Fibroblast of lung (primary cell): ENCODE measurements at regions not wholly inside any gene's neighbourhood (a gene's known extent, or its start where the extent isn't known, plus 50 kb on each side); places are given as distances from the start of the nearest gene placed in this dataset.
"Not testable (repeated sequence)": the region's sequence is repeated elsewhere in the genome, so short reads cannot be mapped to it uniquely, and the experiment has no call there.

Experiments used
- DNase-seq, 2 donors: peaks; one replicate each; pipeline versions ENCODE4 v3.0.0 to v3.0.0-alpha.2; 2010; ENCODE audit warnings: low read depth in 2 of 2
- H2AFZ ChIP-seq: 2 replicates; pipeline ENCODE4 v1.5.1; 2012; ENCODE audit warnings: low read length, control low read depth, inconsistent platforms
- H3K27ac ChIP-seq: 2 replicates; pipeline ENCODE4 v1.5.1; 2011; ENCODE audit warnings: low read length, control low read depth; ENCODE audit not compliant: insufficient read depth
- H3K27me3 ChIP-seq: 2 replicates; pipeline ENCODE4 v1.5.1; 2011; ENCODE audit warnings: mild to moderate bottlenecking, low read length; ENCODE audit not compliant: control insufficient read depth, insufficient read depth
- H3K36me3 ChIP-seq: 2 replicates; pipeline ENCODE4 v1.5.1; 2011; ENCODE audit warnings: low read length; ENCODE audit not compliant: control insufficient read depth, insufficient read depth
- H3K4me1 ChIP-seq: 2 replicates; pipeline ENCODE4 v1.5.1; 2011; ENCODE audit warnings: low read length; ENCODE audit not compliant: control insufficient read depth, insufficient read depth; ENCODE audit errors: extremely low read depth
- H3K4me2 ChIP-seq: 2 replicates; pipeline ENCODE4 v1.5.1; 2011; ENCODE audit warnings: low read length, control low read depth; ENCODE audit not compliant: insufficient read depth; ENCODE audit errors: extremely low read depth
- H3K4me3 ChIP-seq, 4 experiments: fragments of 200-600 bp in 1 of 4; sonication (generic) in 1 of 4; replicated peaks in 1 of 4; 2 replicates each; pipeline ENCODE4 v1.5.1; 2011 to 2016; ENCODE audit warnings: low read length in 4 of 4, low read depth in 3 of 4, mild to moderate bottlenecking in 3 of 4, control low read depth in 2 of 4, inconsistent platforms in 1 of 4, mixed read lengths in 1 of 4; ENCODE audit not compliant: insufficient read depth in 1 of 4; ENCODE audit errors: control extremely low read depth in 1 of 4
- H3K79me2 ChIP-seq: 2 replicates; pipeline ENCODE4 v1.5.1; 2012; ENCODE audit warnings: mild to moderate bottlenecking, low read length, inconsistent platforms; ENCODE audit not compliant: control insufficient read depth, insufficient read depth
- H3K9ac ChIP-seq: 2 replicates; pipeline ENCODE4 v1.5.1; 2011; ENCODE audit warnings: mild to moderate bottlenecking, low read length, control low read depth; ENCODE audit not compliant: insufficient read depth
- H3K9me3 ChIP-seq: 2 replicates; pipeline ENCODE4 v1.5.1; 2012; ENCODE audit warnings: low read depth, low read length; ENCODE audit not compliant: control insufficient read depth, insufficient read depth
- H4K20me1 ChIP-seq: 2 replicates; pipeline ENCODE4 v1.5.1; 2011; ENCODE audit warnings: low read length; ENCODE audit not compliant: control insufficient read depth, insufficient read depth; ENCODE audit errors: extremely low read depth
- EZH2 ChIP-seq: IDR thresholded peaks from 2 replicates; pipeline ENCODE4 v1.5.1; 2012; ENCODE audit warnings: low read length, control low read depth, mild to moderate bottlenecking; ENCODE audit errors: missing control alignments
- TF ChIP-seq, protein P1 (sequence below), 2 donors: IDR thresholded peaks in 1 of 2; conservative IDR thresholded peaks in 1 of 2; 1 replicate in 1 of 2; 2 replicates in 1 of 2; pipeline ENCODE4 v1.5.1; 2011 to 2012; ENCODE audit warnings: low read length in 2 of 2, control low read depth in 1 of 2, inconsistent platforms in 1 of 2, low read depth in 1 of 2, mild to moderate bottlenecking in 1 of 2

DNA sequence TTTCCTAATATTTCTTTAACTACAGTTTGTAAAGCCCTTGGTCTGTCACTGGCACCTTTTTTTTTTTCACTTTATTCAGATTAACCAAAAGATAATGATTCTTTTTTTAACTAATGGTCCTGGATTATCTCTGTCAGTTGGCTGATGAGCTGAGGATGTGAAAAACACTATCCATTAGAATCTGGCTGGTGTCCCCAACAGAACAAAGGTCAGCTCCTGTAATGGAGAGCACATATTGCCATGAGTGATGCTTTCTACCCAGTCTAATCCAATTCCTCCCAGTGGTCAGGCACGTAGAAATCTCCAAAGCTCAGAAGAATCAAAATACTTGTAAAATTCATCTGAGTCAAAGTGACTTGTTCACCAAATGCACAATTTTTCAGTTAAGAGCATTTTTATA is 491.7 kb upstream of the PIK3R1 start:
- Histone ChIP-seq H3K4me3 (no peak overlapping the region), H3K79me2 (no peaks in the 10 kb centered on the region)
- no peak for DNase-seq

DNA sequence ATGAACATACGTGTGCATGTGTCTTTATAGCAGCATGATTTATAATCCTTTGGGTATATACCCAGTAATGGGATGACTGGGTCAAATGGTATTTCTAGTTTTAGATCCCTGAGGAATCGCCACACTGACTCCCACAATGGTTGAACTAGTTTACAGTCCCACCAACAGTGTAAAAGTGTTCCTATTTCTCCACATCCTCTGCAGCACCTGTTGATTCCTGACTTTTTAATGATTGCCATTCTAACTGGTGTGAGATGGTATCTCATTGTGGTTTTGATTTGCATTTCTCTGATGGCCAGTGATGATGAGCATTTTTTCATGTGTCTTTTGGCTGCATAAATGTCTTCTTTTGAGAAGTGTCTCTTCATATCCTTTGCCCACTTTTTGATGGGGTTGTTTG is 493.0 kb upstream of the PIK3R1 start:
- H3K36me3 ChIP-seq, H3K4me1 ChIP-seq, H3K9me3 ChIP-seq, H3K27me3 ChIP-seq, H3K79me2 ChIP-seq, H3K4me2 ChIP-seq, H3K27ac ChIP-seq, H4K20me1 ChIP-seq, H3K9ac ChIP-seq, DNase-seq, H2AFZ ChIP-seq, H3K4me3 ChIP-seq: not testable (repeated sequence)

More for the DNA sequence above, 491.7 kb upstream of the PIK3R1 start:
- H3K9me3 ChIP-seq, result no peaks in the 10 kb centered on the region
- H3K9ac ChIP-seq, result no peak overlapping the region
- TF ChIP-seq, protein P1, sequence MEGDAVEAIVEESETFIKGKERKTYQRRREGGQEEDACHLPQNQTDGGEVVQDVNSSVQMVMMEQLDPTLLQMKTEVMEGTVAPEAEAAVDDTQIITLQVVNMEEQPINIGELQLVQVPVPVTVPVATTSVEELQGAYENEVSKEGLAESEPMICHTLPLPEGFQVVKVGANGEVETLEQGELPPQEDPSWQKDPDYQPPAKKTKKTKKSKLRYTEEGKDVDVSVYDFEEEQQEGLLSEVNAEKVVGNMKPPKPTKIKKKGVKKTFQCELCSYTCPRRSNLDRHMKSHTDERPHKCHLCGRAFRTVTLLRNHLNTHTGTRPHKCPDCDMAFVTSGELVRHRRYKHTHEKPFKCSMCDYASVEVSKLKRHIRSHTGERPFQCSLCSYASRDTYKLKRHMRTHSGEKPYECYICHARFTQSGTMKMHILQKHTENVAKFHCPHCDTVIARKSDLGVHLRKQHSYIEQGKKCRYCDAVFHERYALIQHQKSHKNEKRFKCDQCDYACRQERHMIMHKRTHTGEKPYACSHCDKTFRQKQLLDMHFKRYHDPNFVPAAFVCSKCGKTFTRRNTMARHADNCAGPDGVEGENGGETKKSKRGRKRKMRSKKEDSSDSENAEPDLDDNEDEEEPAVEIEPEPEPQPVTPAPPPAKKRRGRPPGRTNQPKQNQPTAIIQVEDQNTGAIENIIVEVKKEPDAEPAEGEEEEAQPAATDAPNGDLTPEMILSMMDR (conservative IDR thresholded peaks at IDR 0.05 in 1 of 2, IDR thresholded peaks at IDR 0.05 in 1 of 2; ENCODE audit: low read depth in 1 of 2, low read length in 2 of 2), result no peak
- TF ChIP-seq EZH2, result no peak
- no peak overlapping the region for H3K4me2 ChIP-seq
- no peaks in the 10 kb centered on the region for H3K4me1 ChIP-seq
- H3K27ac ChIP-seq, result no peak overlapping the region
- H2AFZ ChIP-seq, result no peak overlapping the region
- H3K36me3 ChIP-seq, result no peaks in the 10 kb centered on the region
- H4K20me1 ChIP-seq, result no peaks in the 10 kb centered on the region
- no peaks in the 10 kb centered on the region for H3K27me3 ChIP-seq

DNA sequence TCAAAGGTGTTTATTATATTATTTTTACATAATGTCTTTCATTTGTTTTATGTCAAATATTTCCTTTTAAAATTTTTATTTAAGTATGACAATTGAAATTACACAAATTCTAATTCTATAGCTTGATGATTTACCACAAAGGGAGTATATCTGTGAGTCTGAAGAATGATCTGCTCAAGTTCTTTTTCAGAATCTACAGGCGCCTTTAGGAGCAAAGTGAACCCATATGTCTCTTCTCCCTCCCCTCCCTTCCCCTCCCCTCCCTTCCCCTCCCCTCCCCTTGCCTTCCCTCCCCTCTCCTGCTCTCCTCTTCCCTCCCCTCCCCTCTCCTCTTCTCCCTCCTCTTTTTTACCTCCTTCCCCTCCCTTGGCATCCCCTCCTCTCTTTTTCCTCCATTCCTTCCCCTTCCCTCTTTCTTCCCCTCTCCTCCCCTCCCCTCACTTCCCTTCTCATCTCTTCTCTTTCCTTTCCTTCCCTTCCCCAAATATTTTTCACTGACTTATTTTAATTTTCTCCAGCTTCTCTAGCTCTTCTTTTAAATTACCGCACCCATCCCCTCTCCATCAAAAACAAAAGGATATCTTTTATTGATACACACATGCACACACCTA is 495.3 kb upstream of the PIK3R1 start:
- no peaks in the 10 kb centered on the region for H3K79me2 ChIP-seq

More for the DNA sequence above, 495.3 kb upstream of the PIK3R1 start:
- Histone ChIP-seq H3K36me3 (no peaks in the 10 kb centered on the region), H3K9ac (no peak overlapping the region), H3K4me3 (no peak overlapping the region), H4K20me1 (no peaks in the 10 kb centered on the region), H3K27me3 (no peaks in the 10 kb centered on the region), H3K27ac (no peak overlapping the region), H3K9me3 (no peaks in the 10 kb centered on the region), H3K4me2 (no peak overlapping the region), H2AFZ (no peak overlapping the region), H3K4me1 (no peaks in the 10 kb centered on the region)
- TF ChIP-seq EZH2, result no peak
- TF ChIP-seq, protein P1 (conservative IDR thresholded peaks at IDR 0.05 in 1 of 2, IDR thresholded peaks at IDR 0.05 in 1 of 2; ENCODE audit: low read depth in 1 of 2, low read length in 2 of 2), result no peak
- DNase-seq, result no peak
